A673 (cell line): ENCODE measurements at regions not wholly inside any gene's neighbourhood (a gene's known extent, or its start where the extent isn't known, plus 50 kb on each side); places are given as distances from the start of the nearest gene placed in this dataset.

ENCODE experiments used
- BruUV-seq: library from RNA; stranded (reverse); fragments of 400-500 nt; replicated peaks from 2 replicates; lab custom pipeline; 2021; lab: Mats Ljungman, UMichigan
- CTCF ChIA-PET: fragments of 300-600 bp; sonication (Branson Sonifier 250); formaldehyde crosslinking; loops from one replicate; lab custom pipeline; 2022; ENCODE audit warnings: antibody characterized with exemption; lab: Charles Lee
- POLR2A ChIA-PET: fragments of 300-600 bp; sonication (Branson Sonifier 250); formaldehyde crosslinking; loops from one replicate; lab custom pipeline; 2022; ENCODE audit warnings: antibody characterized with exemption; ENCODE audit not compliant: low non-redundant PET; lab: Charles Lee
- DNase-seq: peaks from one replicate; pipeline ENCODE4 v3.0.0-alpha.2; 2015; ENCODE audit warnings: low spot score
- H3K27ac ChIP-seq: fragments of 200-600 bp; sonication (generic); 2 replicates; pipeline ENCODE4 v1.5.1; 2016; ENCODE audit warnings: mixed run types, low read depth, mild to moderate bottlenecking, mixed read lengths, antibody characterized with exemption, low read length; ENCODE audit not compliant: poor library complexity, severe bottlenecking
- H3K27me3 ChIP-seq: fragments of 200-600 bp; sonication (generic); replicated peaks from 2 replicates; pipeline ENCODE4 v1.6.1; 2017; ENCODE audit warnings: mixed run types, low read depth, mild to moderate bottlenecking, mixed read lengths, antibody characterized with exemption, low read length; ENCODE audit not compliant: insufficient read depth, poor library complexity
- H3K36me3 ChIP-seq: fragments of 200-600 bp; sonication (generic); 2 replicates; pipeline ENCODE4 v1.6.1; 2016; ENCODE audit warnings: mixed run types, mild to moderate bottlenecking, mixed read lengths, antibody characterized with exemption, low read length; ENCODE audit not compliant: insufficient read depth, poor library complexity, severe bottlenecking
- H3K4me1 ChIP-seq: fragments of 200-600 bp; sonication (generic); 2 replicates; pipeline ENCODE4 v1.6.1; 2017; ENCODE audit warnings: mixed run types, mild to moderate bottlenecking, mixed read lengths, antibody characterized with exemption, low read length; ENCODE audit not compliant: insufficient read depth, poor library complexity, severe bottlenecking
- H3K4me3 ChIP-seq: fragments of 200-600 bp; sonication (generic); 2 replicates; pipeline ENCODE4 v1.5.1; 2016; ENCODE audit warnings: low read depth, mixed run types, mild to moderate bottlenecking, mixed read lengths, low read length; ENCODE audit not compliant: poor library complexity, severe bottlenecking
- H3K9me3 ChIP-seq: fragments of 200-600 bp; sonication (generic); 2 replicates; pipeline ENCODE4 v1.6.1; 2016; ENCODE audit warnings: mixed run types, low read depth, mild to moderate bottlenecking, mixed read lengths, antibody characterized with exemption, low read length; ENCODE audit not compliant: poor library complexity, severe bottlenecking
- CTCF ChIP-seq: fragments of 300-800, 200-600 bp; sonication (generic); conservative IDR thresholded peaks from 2 replicates; pipeline ENCODE4 v1.5.1; 2017; ENCODE audit warnings: low read depth, mild to moderate bottlenecking, antibody characterized with exemption, low read length, moderate library complexity, mixed read lengths
- EZH2 ChIP-seq: fragments of 200-600 bp; sonication (generic); IDR thresholded peaks from 2 replicates; pipeline ENCODE4 v1.6.1; 2017; ENCODE audit warnings: borderline replicate concordance, low read depth, mild to moderate bottlenecking, mixed read lengths, antibody characterized with exemption, low read length; ENCODE audit not compliant: poor library complexity, severe bottlenecking
- intact Hi-C: fragments of 100-400 bp; cut with micrococcal nuclease; formaldehyde crosslinking; loops from one replicate; pipeline ENCODE4 v1.10.0; 2022; ENCODE audit not compliant: unreplicated experiment

- CTCF ChIA-PET, result no interaction called here
- intact Hi-C loops, result no loop called here
- no peaks in the 10 kb centered on the region for H3K4me1 ChIP-seq
- no peaks in the 10 kb centered on the region for H3K36me3 ChIP-seq
- POLR2A ChIA-PET, result no interaction called here
- H3K27ac ChIP-seq, result no peak overlapping the region
- H3K27me3 ChIP-seq, result peaks cover 4% of the 10 kb centered on the region
- no peak overlapping the region for H3K4me3 ChIP-seq
- no peak for DNase-seq
- H3K9me3 ChIP-seq, result no peaks in the 10 kb centered on the region
- no TSS peak for BruUV-seq
- TF ChIP-seq EZH2, result no peak
- TF ChIP-seq CTCF, result no peak
Measured at GRCh38 chr15:93614386-93615104, 525.5 kb upstream of the RGMA start.

- Histone ChIP-seq H3K36me3 (no peaks in the 10 kb centered on the region), H3K4me1 (no peaks in the 10 kb centered on the region), H3K27me3 (peaks cover 7% of the 10 kb centered on the region), H3K27ac (no peak overlapping the region), H3K4me3 (no peak overlapping the region), H3K9me3 (no peaks in the 10 kb centered on the region)
- intact Hi-C loops, result no loop called here
- no peak for DNase-seq
- POLR2A ChIA-PET, result no interaction called here
- BruUV-seq, result no TSS peak
- CTCF ChIA-PET, result no interaction called here
- TF ChIP-seq CTCF, result no peak
- TF ChIP-seq EZH2, result no peak
Measured at GRCh38 chr15:93613386-93613785, 524.4 kb upstream of the RGMA start.

GRCh38 chr15:93612953-93613352 lies 523.9 kb upstream of the RGMA start:
- Histone ChIP-seq H3K27me3 (peaks cover 6% of the 10 kb centered on the region), H3K27ac (no peak overlapping the region), H3K9me3 (no peaks in the 10 kb centered on the region), H3K4me1 (no peaks in the 10 kb centered on the region), H3K36me3 (no peaks in the 10 kb centered on the region), H3K4me3 (no peak overlapping the region)
- ChIA-PET POLR2A (no interaction called here), CTCF (no interaction called here)
- TF ChIP-seq CTCF (no peak), EZH2 (no peak)
- intact Hi-C loops, result no loop called here
- BruUV-seq, result no TSS peak
- DNase-seq, result no peak
